MM.1S (cell line): ENCODE measurements at regions not wholly inside any gene's neighbourhood (a gene's known extent, or its start where the extent isn't known, plus 50 kb on each side); places are given as distances from the start of the nearest gene placed in this dataset.
"Not testable (repeated sequence)": the region's sequence is repeated elsewhere in the genome, so short reads cannot be mapped to it uniquely, and the experiment has no call there.

ENCODE experiments used
- EZH2 ChIP-seq: fragments of 300-600 bp; sonication (generic); optimal IDR thresholded peaks from 2 replicates; pipeline ENCODE3; 2017; ENCODE audit warnings: low read depth, mild to moderate bottlenecking, antibody characterized with exemption, low read length, mixed read lengths
- EZH2phosphoT487 ChIP-seq: fragments of 300-600 bp; sonication (generic); IDR thresholded peaks from 2 replicates; pipeline ENCODE4 v1.6.1; 2018; ENCODE audit warnings: antibody characterized with exemption, low read length
- TF ChIP-seq, protein P1 (sequence below): fragments of 300-600 bp; sonication (generic); IDR thresholded peaks from 2 replicates; pipeline ENCODE4 v1.5.1; 2016; ENCODE audit warnings: antibody characterized with exemption, low read length, mixed read lengths

DNA sequence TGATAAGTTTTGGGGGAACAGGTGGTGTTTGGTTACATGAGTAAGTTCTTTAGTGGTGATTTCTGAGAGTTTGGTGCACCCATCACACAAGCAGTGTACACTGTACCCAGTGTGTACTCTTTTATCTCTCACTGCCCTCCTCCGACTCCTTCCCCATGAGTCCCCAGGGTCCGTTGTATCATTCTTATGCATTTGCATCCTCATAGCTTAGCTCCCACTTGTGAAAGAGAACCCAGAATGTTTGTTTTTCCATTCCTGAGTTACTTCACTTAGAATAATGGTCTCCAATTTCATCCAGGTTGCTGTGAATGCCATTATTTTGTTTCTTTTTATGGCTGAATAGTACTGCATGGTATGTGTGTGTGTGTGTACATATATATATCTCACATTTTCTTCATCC, 295.8 kb upstream of the GRAMD2B start:
- TF ChIP-seq, protein P1, sequence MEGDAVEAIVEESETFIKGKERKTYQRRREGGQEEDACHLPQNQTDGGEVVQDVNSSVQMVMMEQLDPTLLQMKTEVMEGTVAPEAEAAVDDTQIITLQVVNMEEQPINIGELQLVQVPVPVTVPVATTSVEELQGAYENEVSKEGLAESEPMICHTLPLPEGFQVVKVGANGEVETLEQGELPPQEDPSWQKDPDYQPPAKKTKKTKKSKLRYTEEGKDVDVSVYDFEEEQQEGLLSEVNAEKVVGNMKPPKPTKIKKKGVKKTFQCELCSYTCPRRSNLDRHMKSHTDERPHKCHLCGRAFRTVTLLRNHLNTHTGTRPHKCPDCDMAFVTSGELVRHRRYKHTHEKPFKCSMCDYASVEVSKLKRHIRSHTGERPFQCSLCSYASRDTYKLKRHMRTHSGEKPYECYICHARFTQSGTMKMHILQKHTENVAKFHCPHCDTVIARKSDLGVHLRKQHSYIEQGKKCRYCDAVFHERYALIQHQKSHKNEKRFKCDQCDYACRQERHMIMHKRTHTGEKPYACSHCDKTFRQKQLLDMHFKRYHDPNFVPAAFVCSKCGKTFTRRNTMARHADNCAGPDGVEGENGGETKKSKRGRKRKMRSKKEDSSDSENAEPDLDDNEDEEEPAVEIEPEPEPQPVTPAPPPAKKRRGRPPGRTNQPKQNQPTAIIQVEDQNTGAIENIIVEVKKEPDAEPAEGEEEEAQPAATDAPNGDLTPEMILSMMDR, result not testable (repeated sequence)
- TF ChIP-seq EZH2, EZH2phosphoT487: not testable (repeated sequence)
